HEK293 (cell line): ENCODE measurements at regions not wholly inside any gene's neighbourhood (a gene's known extent, or its start where the extent isn't known, plus 50 kb on each side); places are given as distances from the start of the nearest gene placed in this dataset.

Experiments used
- ATF2 ChIP-seq: fragments of 450-650 bp; formaldehyde crosslinking; IDR thresholded peaks from 2 replicates; pipeline ENCODE4 v1.5.1; 2016; ENCODE audit warnings: missing biosample characterization, missing genetic modification characterization, low read depth
- BCL6B ChIP-seq: fragments of 450-650 bp; formaldehyde crosslinking; IDR thresholded peaks from 2 replicates; pipeline ENCODE4 v1.5.1; 2017; ENCODE audit warnings: missing biosample characterization, missing genetic modification characterization
- CTCF ChIP-seq: fragments of 450-650 bp; formaldehyde crosslinking; IDR thresholded peaks from 2 replicates; pipeline ENCODE4 v1.5.1; 2016; ENCODE audit warnings: missing biosample characterization, missing genetic modification characterization
- HOXC10 ChIP-seq: sonication (generic); formaldehyde crosslinking; IDR thresholded peaks from 2 replicates; pipeline ENCODE4 v1.8.1; 2023; ENCODE audit warnings: mild to moderate bottlenecking, missing genetic modification reagents
- PATZ1 ChIP-seq: fragments of 450-650 bp; formaldehyde crosslinking; IDR thresholded peaks from 2 replicates; pipeline ENCODE4 v1.5.1; 2016; ENCODE audit warnings: missing biosample characterization, missing genetic modification characterization
- PRDM10 ChIP-seq: fragments of 450-650 bp; formaldehyde crosslinking; IDR thresholded peaks from 2 replicates; pipeline ENCODE4 v1.5.1; 2016; ENCODE audit warnings: missing biosample characterization, missing genetic modification characterization
- ZBTB1 ChIP-seq: fragments of 450-650 bp; formaldehyde crosslinking; IDR thresholded peaks from 2 replicates; pipeline ENCODE4 v1.5.1; 2016; ENCODE audit warnings: missing biosample characterization, missing genetic modification characterization
- ZBTB21 ChIP-seq: fragments of 450-650 bp; formaldehyde crosslinking; IDR thresholded peaks from 2 replicates; pipeline ENCODE4 v1.5.1; 2017; ENCODE audit warnings: missing biosample characterization, missing genetic modification characterization
- ZBTB26 ChIP-seq: fragments of 450-650 bp; formaldehyde crosslinking; optimal IDR thresholded peaks from 2 replicates; pipeline ENCODE3; 2016; ENCODE audit warnings: missing biosample characterization, mild to moderate bottlenecking, missing genetic modification characterization
- ZBTB6 ChIP-seq: fragments of 450-650 bp; formaldehyde crosslinking; IDR thresholded peaks from 2 replicates; pipeline ENCODE4 v1.5.1; 2017; ENCODE audit warnings: missing biosample characterization, missing genetic modification characterization
- ZNF19 ChIP-seq: fragments of 450-650 bp; formaldehyde crosslinking; IDR thresholded peaks from 2 replicates; pipeline ENCODE4; 2016; ENCODE audit warnings: missing biosample characterization, missing genetic modification characterization, low read depth
- ZNF221 ChIP-seq: fragments of 450-650 bp; formaldehyde crosslinking; IDR thresholded peaks from 2 replicates; pipeline ENCODE4 v1.5.1; 2017; ENCODE audit warnings: missing biosample characterization, missing genetic modification characterization, borderline replicate concordance
- ZNF350 ChIP-seq: fragments of 450-650 bp; formaldehyde crosslinking; IDR thresholded peaks from 2 replicates; pipeline ENCODE4 v1.5.0; 2017; ENCODE audit warnings: missing biosample characterization, mild to moderate bottlenecking, missing genetic modification characterization
- ZNF366 ChIP-seq: fragments of 450-650 bp; formaldehyde crosslinking; conservative IDR thresholded peaks from 2 replicates; pipeline ENCODE4 v1.5.1; 2016; ENCODE audit warnings: missing biosample characterization, missing genetic modification characterization
- ZNF423 ChIP-seq: fragments of 450-650 bp; formaldehyde crosslinking; IDR thresholded peaks from 2 replicates; pipeline ENCODE4 v1.5.1; 2016; ENCODE audit warnings: missing biosample characterization, missing genetic modification characterization
- ZNF510 ChIP-seq: fragments of 450-650 bp; formaldehyde crosslinking; IDR thresholded peaks from 2 replicates; pipeline ENCODE4 v1.5.1; 2018; ENCODE audit warnings: mild to moderate bottlenecking, missing genetic modification characterization, missing biosample characterization; ENCODE audit not compliant: insufficient replicate concordance
- ZNF529 ChIP-seq: fragments of 450-650 bp; formaldehyde crosslinking; IDR thresholded peaks from 2 replicates; pipeline ENCODE4 v1.5.1; 2017; ENCODE audit warnings: missing genetic modification characterization, missing biosample characterization; ENCODE audit not compliant: insufficient replicate concordance
- ZNF549 ChIP-seq: fragments of 450-650 bp; IDR thresholded peaks from 2 replicates; pipeline ENCODE4 v1.5.1; 2018; ENCODE audit warnings: missing biosample characterization, missing genetic modification characterization, mild to moderate bottlenecking, inconsistent platforms, moderate library complexity
- ZNF610 ChIP-seq: fragments of 450-650 bp; formaldehyde crosslinking; IDR thresholded peaks from 2 replicates; pipeline ENCODE4 v1.5.1; 2016; ENCODE audit warnings: missing biosample characterization, missing genetic modification characterization, borderline replicate concordance
- ZNF670 ChIP-seq: fragments of 450-650 bp; formaldehyde crosslinking; IDR thresholded peaks from 2 replicates; pipeline ENCODE4 v1.5.1; 2016; ENCODE audit warnings: missing biosample characterization, missing genetic modification characterization, low read depth
- ZNF707 ChIP-seq: fragments of 450-650 bp; formaldehyde crosslinking; IDR thresholded peaks from 2 replicates; pipeline ENCODE4 v1.5.1; 2016; ENCODE audit warnings: missing biosample characterization, missing genetic modification characterization
- ZNF837 ChIP-seq: fragments of 450-650 bp; formaldehyde crosslinking; IDR thresholded peaks from 2 replicates; pipeline ENCODE4 v1.5.1; 2016; ENCODE audit warnings: missing biosample characterization, missing genetic modification characterization
- ZSCAN18 ChIP-seq: fragments of 450-650 bp; formaldehyde crosslinking; IDR thresholded peaks from 2 replicates; pipeline ENCODE4 v1.5.1; 2016; ENCODE audit warnings: missing biosample characterization, missing genetic modification characterization
- ZSCAN30 ChIP-seq: fragments of 450-650 bp; IDR thresholded peaks from 2 replicates; pipeline ENCODE4 v1.5.1; 2018; ENCODE audit warnings: missing biosample characterization, mild to moderate bottlenecking, missing genetic modification characterization, moderate library complexity

GRCh38 chr7:33722383-33723101, 182.8 kb upstream of the BMPER start (continued):
- TF ChIP-seq CTCF (tag by site-specific recombination) (no peak), ZNF423 (no peak), ZNF19 (tag by site-specific recombination) (no peak), ZBTB6 (peak; percentile 42; the same call in 1 of the 2 replicates), ZNF221 (tag by site-specific recombination) (no peak), ZBTB21 (tag by site-specific recombination) (peak; percentile 77), ZNF610 (tag by site-specific recombination) (peak; percentile 44; the same call in 1 of the 2 replicates), ZNF670 (tag by site-specific recombination) (no peak), ZNF350 (tag by site-specific recombination) (no peak), ZBTB1 (tag by site-specific recombination) (no peak), ZNF707 (tag by site-specific recombination) (no peak), ZBTB26 (peak; percentile 31), ZNF837 (tag by site-specific recombination) (no peak), ZSCAN30 (tag by site-specific recombination) (no peak), ATF2 (tag by site-specific recombination) (peak; percentile 97), ZNF549 (no peak), ZNF529 (tag by site-specific recombination) (no peak), ZNF510 (no peak), HOXC10 (CRISPR knock-in tag) (no peak), ZNF366 (tag by site-specific recombination) (peak; percentile 51; the same call in 1 of the 2 replicates), ZSCAN18 (tag by site-specific recombination) (no peak), PATZ1 (tag by site-specific recombination) (peak; percentile 57), PRDM10 (no peak), BCL6B (tag by site-specific recombination) (no peak)
